ENCODE measurements at regions not wholly inside any gene's neighbourhood (a gene's known extent, or its start where the extent isn't known, plus 50 kb on each side); places are given as distances from the start of the nearest gene placed in this dataset.

DNA sequence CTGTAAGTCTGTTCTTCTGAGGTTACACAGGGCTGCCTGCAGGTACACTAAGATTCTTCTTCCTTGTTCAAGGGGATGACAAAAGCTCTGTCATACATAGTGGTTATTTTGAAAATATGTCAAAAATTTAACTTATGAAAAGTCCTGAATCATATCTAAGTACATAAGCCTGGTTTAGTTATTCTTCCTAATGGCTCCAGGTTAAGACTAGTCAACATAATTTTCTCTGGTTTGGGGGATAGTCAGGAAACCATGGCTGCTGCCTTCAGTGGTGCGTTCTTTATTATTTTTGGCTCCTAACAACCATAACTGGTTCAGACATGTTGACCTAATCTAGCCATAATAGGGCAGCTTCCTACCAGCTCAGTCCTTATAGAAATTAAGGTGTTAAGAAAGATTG lies 257.4 kb upstream of the DDI1 start:
- H3K4me3 ChIP-seq (ENCODE audit: low read depth, low read length): no peak overlapping the region
- ChIA-PET POLR2A (no interaction called here), CTCF (no interaction called here)
- TF ChIP-seq, protein P1, sequence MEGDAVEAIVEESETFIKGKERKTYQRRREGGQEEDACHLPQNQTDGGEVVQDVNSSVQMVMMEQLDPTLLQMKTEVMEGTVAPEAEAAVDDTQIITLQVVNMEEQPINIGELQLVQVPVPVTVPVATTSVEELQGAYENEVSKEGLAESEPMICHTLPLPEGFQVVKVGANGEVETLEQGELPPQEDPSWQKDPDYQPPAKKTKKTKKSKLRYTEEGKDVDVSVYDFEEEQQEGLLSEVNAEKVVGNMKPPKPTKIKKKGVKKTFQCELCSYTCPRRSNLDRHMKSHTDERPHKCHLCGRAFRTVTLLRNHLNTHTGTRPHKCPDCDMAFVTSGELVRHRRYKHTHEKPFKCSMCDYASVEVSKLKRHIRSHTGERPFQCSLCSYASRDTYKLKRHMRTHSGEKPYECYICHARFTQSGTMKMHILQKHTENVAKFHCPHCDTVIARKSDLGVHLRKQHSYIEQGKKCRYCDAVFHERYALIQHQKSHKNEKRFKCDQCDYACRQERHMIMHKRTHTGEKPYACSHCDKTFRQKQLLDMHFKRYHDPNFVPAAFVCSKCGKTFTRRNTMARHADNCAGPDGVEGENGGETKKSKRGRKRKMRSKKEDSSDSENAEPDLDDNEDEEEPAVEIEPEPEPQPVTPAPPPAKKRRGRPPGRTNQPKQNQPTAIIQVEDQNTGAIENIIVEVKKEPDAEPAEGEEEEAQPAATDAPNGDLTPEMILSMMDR (IDR thresholded peaks at IDR 0.05; ENCODE audit: insufficient read depth, low read depth, low read length): no peak
- no peak for DNase-seq (ENCODE audit: low read depth)
- no peaks in the 10 kb centered on the region for H3K36me3 ChIP-seq (ENCODE audit: control insufficient read depth, insufficient read depth, low read length)
- H3K27me3 ChIP-seq (ENCODE audit: control insufficient read depth, insufficient read depth, low read length): no peaks in the 10 kb centered on the region

DNA sequence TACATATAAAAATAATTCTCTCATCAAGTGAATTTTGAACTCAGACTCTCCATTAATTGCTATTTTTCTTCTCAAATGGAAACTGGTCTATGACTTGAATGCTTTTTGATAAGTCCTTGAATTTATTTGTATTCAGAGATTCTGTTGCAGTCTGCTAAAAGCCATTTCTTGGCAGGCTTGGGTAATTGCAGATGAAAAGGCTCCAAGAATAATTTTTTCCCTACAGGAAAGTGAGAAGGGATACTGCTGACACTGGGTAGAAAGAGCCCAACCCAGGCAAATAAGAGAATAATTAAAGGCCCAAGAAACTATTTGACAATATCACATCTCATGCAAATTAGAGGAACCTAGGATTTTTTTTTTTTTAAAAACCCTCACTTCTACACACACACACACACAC lies 246.5 kb upstream of the DDI1 start:
- CTCF ChIA-PET: no interaction called here
- POLR2A ChIA-PET: no interaction called here
- Histone ChIP-seq H3K4me3 (ENCODE audit: low read depth, low read length) (no peak overlapping the region), H3K27me3 (ENCODE audit: control insufficient read depth, insufficient read depth, low read length) (no peaks in the 10 kb centered on the region), H3K36me3 (ENCODE audit: control insufficient read depth, insufficient read depth, low read length) (no peaks in the 10 kb centered on the region)
- DNase-seq (ENCODE audit: low read depth): no peak
- TF ChIP-seq, protein P1 (IDR thresholded peaks at IDR 0.05; ENCODE audit: insufficient read depth, low read depth, low read length): no peak

DNA sequence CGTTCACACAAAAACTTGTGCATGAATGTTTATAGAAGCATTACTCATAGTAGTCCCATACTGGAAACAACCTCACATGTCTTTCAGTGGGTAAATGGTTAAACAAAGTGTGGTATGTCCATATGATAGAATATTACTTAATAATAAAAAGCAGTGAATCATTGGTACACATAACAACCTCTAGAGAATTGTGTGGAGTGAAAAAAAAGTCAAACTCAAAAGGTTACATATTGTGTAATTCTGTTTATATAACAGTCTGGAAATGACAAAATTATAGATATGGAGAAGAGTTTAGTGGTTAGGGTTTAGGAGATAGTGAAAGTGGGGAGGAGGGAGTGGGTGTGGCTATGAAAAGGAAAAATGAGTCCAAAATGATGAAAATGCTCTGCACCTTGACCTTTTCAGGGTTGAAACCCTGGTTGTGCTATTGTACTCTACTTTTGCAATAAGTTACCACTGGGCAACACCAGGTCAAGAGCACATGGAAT lies 243.4 kb upstream of the DDI1 start:
- TF ChIP-seq, protein P1 (IDR thresholded peaks at IDR 0.05; ENCODE audit: insufficient read depth, low read depth, low read length): no peak
- DNase-seq (ENCODE audit: low read depth): no peak
- H3K27me3 ChIP-seq (ENCODE audit: control insufficient read depth, insufficient read depth, low read length): no peaks in the 10 kb centered on the region
- no peaks in the 10 kb centered on the region for H3K36me3 ChIP-seq (ENCODE audit: control insufficient read depth, insufficient read depth, low read length)
- CTCF ChIA-PET: no interaction called here
- POLR2A ChIA-PET: no interaction called here
- no peak overlapping the region for H3K4me3 ChIP-seq (ENCODE audit: low read depth, low read length)

DNA sequence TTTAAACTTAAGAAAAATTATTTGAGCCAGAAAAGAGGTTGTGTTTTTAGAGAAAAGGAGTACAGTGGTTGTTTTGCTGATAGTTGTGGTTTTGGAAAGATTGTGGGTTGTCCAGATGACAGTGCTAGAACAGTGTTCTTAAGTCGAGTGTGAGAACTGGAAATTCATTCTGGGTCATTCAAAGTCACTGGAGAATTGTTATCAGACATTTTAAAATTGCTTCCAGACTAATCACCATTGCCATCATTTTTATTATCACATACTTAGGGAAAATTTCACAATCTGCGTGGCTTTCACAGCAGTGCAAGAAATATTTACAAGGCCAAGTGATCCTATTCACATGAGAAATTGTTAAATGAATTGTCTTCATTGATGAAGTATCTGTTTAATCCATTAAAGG lies 242.2 kb upstream of the DDI1 start:
- Histone ChIP-seq H3K4me3 (ENCODE audit: low read depth, low read length) (no peak overlapping the region), H3K27me3 (ENCODE audit: control insufficient read depth, insufficient read depth, low read length) (no peaks in the 10 kb centered on the region), H3K36me3 (ENCODE audit: control insufficient read depth, insufficient read depth, low read length) (no peaks in the 10 kb centered on the region)
- TF ChIP-seq, protein P1 (IDR thresholded peaks at IDR 0.05; ENCODE audit: insufficient read depth, low read depth, low read length): no peak
- POLR2A ChIA-PET: no interaction called here
- CTCF ChIA-PET: no interaction called here
- DNase-seq (ENCODE audit: low read depth): peak; percentile 35

DNA sequence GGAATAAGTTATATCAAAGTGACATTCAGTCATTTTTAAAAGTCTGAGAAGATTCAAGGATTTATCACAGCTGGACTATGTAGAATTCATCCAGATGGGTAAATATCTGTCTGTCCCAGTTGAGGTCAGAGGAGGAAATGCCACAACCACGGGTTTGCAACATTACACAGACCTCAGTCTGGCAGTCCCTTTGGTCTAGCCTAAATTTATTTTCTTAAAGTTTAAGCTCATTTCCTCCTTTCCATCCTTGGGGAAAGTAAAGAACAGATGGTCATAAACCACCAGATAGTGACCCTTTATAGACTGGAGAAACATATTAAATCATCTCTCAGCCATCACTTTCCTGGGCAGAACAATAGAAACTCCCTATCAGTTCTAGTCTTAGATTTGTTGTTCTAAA lies 238.4 kb upstream of the DDI1 start:
- Histone ChIP-seq H3K27me3 (ENCODE audit: control insufficient read depth, insufficient read depth, low read length) (no peaks in the 10 kb centered on the region), H3K36me3 (ENCODE audit: control insufficient read depth, insufficient read depth, low read length) (no peaks in the 10 kb centered on the region), H3K4me3 (ENCODE audit: low read depth, low read length) (no peak overlapping the region)
- CTCF ChIA-PET: interaction anchor here (1.0 to 1.1 kb wide), 2 partner anchors 99 to 115 kb away, joined by 3 to 4 read pairs; no protein-coding TSS in a partner anchor
- TF ChIP-seq, protein P1 (IDR thresholded peaks at IDR 0.05; ENCODE audit: insufficient read depth, low read depth, low read length): no peak
- DNase-seq (ENCODE audit: low read depth): peak; percentile 57
- POLR2A ChIA-PET: no interaction called here
